ENCODE measurements at regions not wholly inside any gene's neighbourhood (a gene's known extent, or its start where the extent isn't known, plus 50 kb on each side); places are given as distances from the start of the nearest gene placed in this dataset.
A peak's percentile ranks its signal among the peaks of the same experiment; 100 is the strongest.

- DNase-seq (ENCODE audit: low read depth in 2 of 2): no peak
Measured at GRCh38 chr4:89549907-89550306, 242.3 kb upstream of the GPRIN3 start.

GRCh38 chr4:89545315-89545714, 237.7 kb upstream of the GPRIN3 start:
- no peak for DNase-seq (ENCODE audit: low read depth in 2 of 2)

GRCh38 chr4:89541998-89542397, 234.4 kb upstream of the GPRIN3 start:
- DNase-seq (ENCODE audit: low read depth in 2 of 2): no peak

- no peak for DNase-seq (ENCODE audit: low read depth in 2 of 2)
Measured at GRCh38 chr4:89539797-89540711, 232.5 kb upstream of the GPRIN3 start.

GRCh38 chr4:89539374-89539773, 231.8 kb upstream of the GPRIN3 start:
- DNase-seq (ENCODE audit: low read depth in 2 of 2): no peak

GRCh38 chr4:89538886-89539285, 231.3 kb upstream of the GPRIN3 start:
- no peak for DNase-seq (ENCODE audit: low read depth in 2 of 2)

- no peak for DNase-seq (ENCODE audit: low read depth in 2 of 2)
Measured at GRCh38 chr4:89538171-89538570, 230.6 kb upstream of the GPRIN3 start.

GRCh38 chr4:89537281-89537680, 229.7 kb upstream of the GPRIN3 start:
- no peak for DNase-seq (ENCODE audit: low read depth in 2 of 2)

- DNase-seq (ENCODE audit: low read depth in 2 of 2): no peak
Measured at GRCh38 chr4:89535251-89535650, 227.7 kb upstream of the GPRIN3 start.

GRCh38 chr4:89534356-89534755, 226.8 kb upstream of the GPRIN3 start:
- no peak for DNase-seq (ENCODE audit: low read depth in 2 of 2)

GRCh38 chr4:89531932-89532640, 224.5 kb upstream of the GPRIN3 start:
- no peak for DNase-seq (ENCODE audit: low read depth in 2 of 2)

- no peak for DNase-seq (ENCODE audit: low read depth in 2 of 2)
Measured at GRCh38 chr4:89528526-89529133, 221.0 kb upstream of the GPRIN3 start.

- DNase-seq (ENCODE audit: low read depth in 2 of 2): no peak
Measured at GRCh38 chr4:89521826-89522225, 214.2 kb upstream of the GPRIN3 start.

GRCh38 chr4:89519771-89520320, 212.2 kb upstream of the GPRIN3 start:
- no peak for DNase-seq (ENCODE audit: low read depth in 2 of 2)

- DNase-seq (ENCODE audit: low read depth in 2 of 2): no peak
Measured at GRCh38 chr4:89518259-89518658, 210.7 kb upstream of the GPRIN3 start.

GRCh38 chr4:89514811-89515210, 207.2 kb upstream of the GPRIN3 start:
- DNase-seq (ENCODE audit: low read depth in 2 of 2): no peak

GRCh38 chr4:89511776-89512175, 204.2 kb upstream of the GPRIN3 start:
- no peak for DNase-seq (ENCODE audit: low read depth in 2 of 2)

- peak in 1 of 2 experiments; percentile 44 for DNase-seq (ENCODE audit: low read depth in 2 of 2)
Measured at GRCh38 chr4:89509708-89510281, 202.2 kb upstream of the GPRIN3 start.

- no peak for DNase-seq (ENCODE audit: low read depth in 2 of 2)
Measured at GRCh38 chr4:89506866-89507491, 199.4 kb upstream of the GPRIN3 start.

GRCh38 chr4:89502581-89502980, 195.0 kb upstream of the GPRIN3 start:
- no peak for DNase-seq (ENCODE audit: low read depth in 2 of 2)

GRCh38 chr4:89497517-89498308, 190.1 kb upstream of the GPRIN3 start:
- no peak for DNase-seq (ENCODE audit: low read depth in 2 of 2)

Measured in fibroblast of skin of left biceps (primary cell).